ENCODE measurements at regions not wholly inside any gene's neighbourhood (a gene's known extent, or its start where the extent isn't known, plus 50 kb on each side); places are given as distances from the start of the nearest gene placed in this dataset.

DNA sequence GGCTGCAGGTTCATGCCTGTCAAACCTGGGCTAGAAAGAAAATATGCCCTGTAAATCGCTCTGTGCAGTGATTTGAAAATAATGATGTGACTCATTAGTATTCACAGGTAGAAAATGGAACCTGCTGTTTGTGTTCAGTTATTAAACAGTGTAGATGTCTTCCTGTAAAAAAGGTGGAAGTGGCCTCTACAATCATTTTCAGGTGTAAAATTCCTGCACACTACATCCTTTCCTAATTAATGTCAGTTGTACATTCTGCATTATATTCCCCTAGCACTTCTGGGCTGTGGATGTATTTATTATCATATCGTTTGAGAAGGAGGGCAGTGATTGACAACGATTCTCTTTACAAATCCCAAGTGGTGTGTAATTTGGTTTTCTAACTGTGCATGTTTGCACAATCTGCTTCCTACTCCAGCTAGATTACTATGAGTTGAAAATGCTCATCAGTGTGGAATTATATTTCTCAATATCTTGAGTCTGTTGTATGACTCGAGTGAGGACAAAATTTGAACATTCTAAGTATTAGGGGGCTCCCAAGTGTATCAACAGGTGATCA lies 454.0 kb upstream of the DDI1 start:
- ATAC-seq (no peak), DNase-seq (ENCODE audit: low spot score) (no peak), FAIRE-seq (no peak)
- Histone ChIP-seq H3K27ac (ENCODE audit: extremely low read length, insufficient read depth, low read length) (no peak overlapping the region), H3K4me3 (replicated peaks in 1 of 3; ENCODE audit: insufficient read depth in 1 of 3, low read depth in 2 of 3, low read length in 3 of 3) (no peak overlapping the region), H2AFZ (ENCODE audit: low read length) (no peak overlapping the region), H3K4me1 (ENCODE audit: insufficient read depth, low read length) (no peaks in the 10 kb centered on the region), H4K20me1 (ENCODE audit: insufficient read depth, low read length) (no peaks in the 10 kb centered on the region), H3K9me3 (ENCODE audit: low read length) (no peaks in the 10 kb centered on the region), H3K36me3 (replicated peaks in 1 of 2; ENCODE audit: control insufficient read depth in 1 of 2, insufficient read depth in 2 of 2, low read length in 2 of 2) (no peaks in the 10 kb centered on the region), H3K27me3 (ENCODE audit: control insufficient read depth in 1 of 2, insufficient read depth in 2 of 2, low read length in 2 of 2) (no peaks in the 10 kb centered on the region), H3K4me2 (ENCODE audit: low read depth, low read length) (no peak overlapping the region), H3K9ac (ENCODE audit: insufficient read depth, low read depth, low read length) (no peak overlapping the region), H3K79me2 (ENCODE audit: insufficient read depth, low read length) (no peaks in the 10 kb centered on the region)
- intact Hi-C loops (cut with micrococcal nuclease; ENCODE audit: unreplicated experiment) (no loop called here), in situ Hi-C loops (cut with HindIII; ENCODE audit: extremely low pct_ligation_motif_present, low pct_unique_long_range_greater_than_20kb) (no loop called here)
- BruUV-seq (replicated peaks): no TSS peak
- 0% methylated on average over 4 of the region's 4 CpGs for WGBS (ENCODE audit: low lambda C conversion rate)
- POLR2A ChIA-PET: no interaction called here
- CTCF ChIA-PET (ENCODE audit: low intra/inter-chr PET ratio, low total read pairs): no interaction called here
- TF ChIP-seq RXRB (CRISPR knock-in tag; IDR thresholded peaks at IDR 0.05; ENCODE audit: borderline replicate concordance) (no peak), ZFP37 (CRISPR knock-in tag; IDR thresholded peaks at IDR 0.05; ENCODE audit: borderline replicate concordance) (no peak), ZNF207 (IDR thresholded peaks at IDR 0.05; ENCODE audit: borderline replicate concordance) (no peak), LCORL (IDR thresholded peaks at IDR 0.05) (no peak), LCORL (CRISPR knock-in tag; IDR thresholded peaks at IDR 0.05) (no peak), HMG20B (CRISPR knock-in tag; conservative IDR thresholded peaks at IDR 0.05) (no peak), ZBTB4 (CRISPR knock-in tag; IDR thresholded peaks at IDR 0.05; ENCODE audit: borderline replicate concordance) (no peak), ZNF354B (CRISPR knock-in tag; IDR thresholded peaks at IDR 0.05) (no peak), ZNF24 (IDR thresholded peaks at IDR 0.05) (no peak), ARID4A (CRISPR knock-in tag; IDR thresholded peaks at IDR 0.05; ENCODE audit: borderline replicate concordance) (no peak), REL (CRISPR knock-in tag; conservative IDR thresholded peaks at IDR 0.05) (no peak), ZNF124 (CRISPR knock-in tag; IDR thresholded peaks at IDR 0.05) (no peak), KMT2A (CRISPR knock-in tag; IDR thresholded peaks at IDR 0.05) (no peak), ZNF737 (CRISPR knock-in tag; IDR thresholded peaks at IDR 0.05; ENCODE audit: borderline replicate concordance) (no peak), TSC22D2 (CRISPR knock-in tag; IDR thresholded peaks at IDR 0.05; ENCODE audit: borderline replicate concordance) (no peak), GLI4 (CRISPR knock-in tag; IDR thresholded peaks at IDR 0.05; ENCODE audit: borderline replicate concordance) (no peak), ZNF780A (CRISPR knock-in tag; IDR thresholded peaks at IDR 0.05) (no peak), ZNF496 (CRISPR knock-in tag; IDR thresholded peaks at IDR 0.05; ENCODE audit: insufficient replicate concordance) (no peak)
- TF ChIP-seq, protein P1, sequence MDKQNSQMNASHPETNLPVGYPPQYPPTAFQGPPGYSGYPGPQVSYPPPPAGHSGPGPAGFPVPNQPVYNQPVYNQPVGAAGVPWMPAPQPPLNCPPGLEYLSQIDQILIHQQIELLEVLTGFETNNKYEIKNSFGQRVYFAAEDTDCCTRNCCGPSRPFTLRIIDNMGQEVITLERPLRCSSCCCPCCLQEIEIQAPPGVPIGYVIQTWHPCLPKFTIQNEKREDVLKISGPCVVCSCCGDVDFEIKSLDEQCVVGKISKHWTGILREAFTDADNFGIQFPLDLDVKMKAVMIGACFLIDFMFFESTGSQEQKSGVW (CRISPR knock-in tag; IDR thresholded peaks at IDR 0.05; ENCODE audit: borderline replicate concordance): no peak

Data from HepG2 (cell line).